NAMALWA (cell line): ENCODE measurements at regions not wholly inside any gene's neighbourhood (a gene's known extent, or its start where the extent isn't known, plus 50 kb on each side); places are given as distances from the start of the nearest gene placed in this dataset.

Experiments
- DNase-seq: peaks from one replicate; pipeline ENCODE4 v3.0.0-alpha.2; 2015; ENCODE audit warnings: low spot score

- DNase-seq: no peak
Measured at GRCh38 chr13:99663185-99663825, 162.0 kb downstream of the TM9SF2 start.

- DNase-seq: no peak
Measured at GRCh38 chr13:99662678-99663077, 161.4 kb downstream of the TM9SF2 start.

- no peak for DNase-seq
Measured at GRCh38 chr13:99661791-99662190, 160.5 kb downstream of the TM9SF2 start.

GRCh38 chr13:99659866-99660554 lies 158.7 kb downstream of the TM9SF2 start:
- DNase-seq: no peak

GRCh38 chr13:99659226-99659625 lies 158.0 kb downstream of the TM9SF2 start:
- DNase-seq: no peak

- peak; percentile 24 for DNase-seq
Measured at GRCh38 chr13:99658261-99658991, 157.2 kb downstream of the TM9SF2 start.

- DNase-seq: no peak
Measured at GRCh38 chr13:99657848-99658260, 156.6 kb downstream of the TM9SF2 start.

GRCh38 chr13:99656844-99657381 lies 155.6 kb downstream of the TM9SF2 start:
- DNase-seq: no peak

GRCh38 chr13:99656092-99656745 lies 154.9 kb downstream of the TM9SF2 start:
- DNase-seq: peak; percentile 85

- DNase-seq: no peak
Measured at GRCh38 chr13:99655351-99656091, 154.2 kb downstream of the TM9SF2 start.

GRCh38 chr13:99654076-99654475 lies 152.8 kb downstream of the TM9SF2 start:
- no peak for DNase-seq

- no peak for DNase-seq
Measured at GRCh38 chr13:99653526-99653925, 152.3 kb downstream of the TM9SF2 start.

- DNase-seq: no peak
Measured at GRCh38 chr13:99652901-99653300, 151.6 kb downstream of the TM9SF2 start.

- no peak for DNase-seq
Measured at GRCh38 chr13:99652141-99652540, 150.9 kb downstream of the TM9SF2 start.

GRCh38 chr13:99651016-99651415 lies 149.7 kb downstream of the TM9SF2 start:
- no peak for DNase-seq

GRCh38 chr13:99650410-99650809 lies 149.1 kb downstream of the TM9SF2 start:
- no peak for DNase-seq

- no peak for DNase-seq
Measured at GRCh38 chr13:99648927-99649326, 147.7 kb downstream of the TM9SF2 start.

- no peak for DNase-seq
Measured at GRCh38 chr13:99648066-99648665, 146.9 kb downstream of the TM9SF2 start.

- no peak for DNase-seq
Measured at GRCh38 chr13:99647596-99647985, 146.3 kb downstream of the TM9SF2 start.

GRCh38 chr13:99646866-99647595 lies 145.8 kb downstream of the TM9SF2 start:
- no peak for DNase-seq

- DNase-seq: no peak
Measured at GRCh38 chr13:99642841-99643240, 141.6 kb downstream of the TM9SF2 start.
